GM23338 (cell line): ENCODE measurements at regions not wholly inside any gene's neighbourhood (a gene's known extent, or its start where the extent isn't known, plus 50 kb on each side); places are given as distances from the start of the nearest gene placed in this dataset.

ENCODE experiments used
- ATAC-seq: fragments of 200-7000 bp; cut with Tn5 transposase; 3 replicates; pipeline ENCODE4 v1.9.1; 2020
- DNase-seq: peaks from one replicate; pipeline ENCODE4 v3.0.0-alpha.2; 2015; ENCODE audit warnings: low spot score
- H2AFZ ChIP-seq: fragments of 200-600 bp; sonication (generic); 2 replicates; pipeline ENCODE4 v1.8.0; 2016; ENCODE audit warnings: antibody characterized with exemption, mild to moderate bottlenecking, moderate library complexity
- H3F3A ChIP-seq: fragments of 200-600 bp; sonication (generic); replicated peaks from 2 replicates; pipeline ENCODE4 v1.8.0; 2017; ENCODE audit warnings: antibody characterized with exemption, mixed run types, low read depth
- H3K27ac ChIP-seq: fragments of 200-600 bp; sonication (generic); 2 replicates; pipeline ENCODE4 v1.6.1; 2016; ENCODE audit warnings: low read depth
- H3K27me3 ChIP-seq: fragments of 200-600 bp; sonication (generic); 2 replicates; pipeline ENCODE4 v1.8.0; 2016; ENCODE audit warnings: mild to moderate bottlenecking, mixed run types, moderate library complexity; ENCODE audit not compliant: insufficient read depth
- H3K36me3 ChIP-seq: fragments of 200-600 bp; sonication (generic); 2 replicates; pipeline ENCODE4 v1.8.0; 2016; ENCODE audit warnings: mild to moderate bottlenecking; ENCODE audit not compliant: insufficient read depth
- H3K4me1 ChIP-seq: fragments of 200-600 bp; sonication (generic); 2 replicates; pipeline ENCODE4 v1.8.0; 2016; ENCODE audit warnings: mild to moderate bottlenecking, moderate library complexity; ENCODE audit not compliant: insufficient read depth
- H3K4me2 ChIP-seq: fragments of 200-600 bp; sonication (generic); 2 replicates; pipeline ENCODE4 v1.7.1; 2017; ENCODE audit warnings: mixed run types
- H3K4me3 ChIP-seq: fragments of 200-600 bp; sonication (generic); 2 replicates; pipeline ENCODE4 v1.6.1; 2016; ENCODE audit warnings: mixed run types
- H3K79me2 ChIP-seq: fragments of 200-600 bp; sonication (generic); replicated peaks from 2 replicates; pipeline ENCODE4 v1.8.0; 2017; ENCODE audit warnings: mild to moderate bottlenecking; ENCODE audit not compliant: insufficient read depth
- H3K9me2 ChIP-seq: fragments of 200-600 bp; sonication (generic); 2 replicates; pipeline ENCODE4 v1.8.0; 2017; ENCODE audit not compliant: insufficient read depth
- H4K20me1 ChIP-seq: fragments of 200-600 bp; sonication (generic); replicated peaks from 2 replicates; pipeline ENCODE4 v1.8.0; 2017; ENCODE audit warnings: mild to moderate bottlenecking; ENCODE audit not compliant: insufficient read depth
- H3K27ac Mint-ChIP-seq: 2 replicates; pipeline ENCODE4 v1.8.0; 2020; ENCODE audit warnings: inconsistent platforms, mild to moderate bottlenecking, moderate library complexity, mixed read lengths
- H3K27me3 Mint-ChIP-seq: 3 replicates; pipeline ENCODE4 v1.8.0; 2022; ENCODE audit warnings: low read depth, mild to moderate bottlenecking, moderate library complexity, mixed read lengths, inconsistent platforms; ENCODE audit not compliant: insufficient read depth, poor library complexity
- H3K36me3 Mint-ChIP-seq: 3 replicates; pipeline ENCODE4 v1.8.0; 2021; ENCODE audit warnings: low read depth, mild to moderate bottlenecking, inconsistent platforms, moderate library complexity, mixed read lengths
- H3K4me1 Mint-ChIP-seq: 3 replicates; pipeline ENCODE4 v1.8.0; 2020; ENCODE audit warnings: mild to moderate bottlenecking, inconsistent platforms, mixed read lengths
- H3K4me3 Mint-ChIP-seq: 3 replicates; pipeline ENCODE4 v1.8.0; 2021; ENCODE audit warnings: moderate library complexity, mild to moderate bottlenecking, inconsistent platforms, mixed read lengths
- H3K9me3 Mint-ChIP-seq: 3 replicates; pipeline ENCODE4 v1.8.0; 2020; ENCODE audit warnings: moderate library complexity, mild to moderate bottlenecking, inconsistent platforms, mixed read lengths
- CREB1 ChIP-seq: fragments of 250-450 bp; sonication (Bioruptor Pico); IDR thresholded peaks from 2 replicates; pipeline ENCODE4 v1.5.0; 2020; ENCODE audit warnings: low read depth, mild to moderate bottlenecking, moderate library complexity
- JUNB ChIP-seq: IDR thresholded peaks from one replicate; pipeline ENCODE4 v1.6.1; 2016; ENCODE audit warnings: antibody characterized with exemption; ENCODE audit not compliant: unreplicated experiment
- POLR2AphosphoS5 ChIP-seq: IDR thresholded peaks from 2 replicates; pipeline ENCODE4 v1.6.1; 2016; ENCODE audit warnings: antibody characterized with exemption, low read depth
- ZNF331 ChIP-seq: fragments of 250-450 bp; sonication (Bioruptor Pico); IDR thresholded peaks from 2 replicates; pipeline ENCODE4 v1.5.0; 2020; ENCODE audit warnings: low read depth, mild to moderate bottlenecking, moderate library complexity
- TF ChIP-seq, protein P1 (sequence below): fragments of 250-450 bp; sonication (Bioruptor Pico); IDR thresholded peaks from 2 replicates; pipeline ENCODE4 v1.5.0; 2020; ENCODE audit warnings: mild to moderate bottlenecking, moderate library complexity
- TF ChIP-seq, protein P2 (sequence below), 2 experiments: fragments of 200-600 bp in 1 of 2; sonication (generic) in 1 of 2; conservative IDR thresholded peaks; 2 replicates each; pipeline versions ENCODE4 v1.5.1 to v1.6.1; 2016 to 2017; ENCODE audit warnings: antibody characterized with exemption in 2 of 2, low read depth in 2 of 2, mild to moderate bottlenecking in 2 of 2, moderate library complexity in 1 of 2
- TF ChIP-seq, protein P3 (sequence below): IDR thresholded peaks from 2 replicates; pipeline ENCODE4 v1.6.1; 2016; ENCODE audit warnings: antibody characterized with exemption

DNA sequence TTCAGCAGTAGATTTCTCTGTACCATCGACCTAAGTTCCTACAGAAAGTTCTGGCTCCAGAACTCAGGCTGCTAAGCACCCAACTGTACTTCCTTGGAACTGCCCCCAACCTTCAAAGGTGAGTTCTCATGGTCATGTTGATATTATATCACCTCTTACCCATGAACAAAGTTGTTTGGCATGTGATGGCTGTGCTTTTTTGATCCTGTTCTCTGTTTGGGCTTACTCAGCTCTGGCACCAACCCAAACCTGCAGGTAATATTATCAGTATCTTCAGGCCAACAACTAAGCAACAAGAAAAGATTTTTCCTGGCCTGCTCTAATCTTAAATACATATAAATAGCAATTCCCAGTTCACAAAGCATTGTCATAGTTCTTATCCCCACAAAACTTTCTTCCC, 318.7 kb upstream of the LMCD1 start (continued):
- TF ChIP-seq, protein P1, sequence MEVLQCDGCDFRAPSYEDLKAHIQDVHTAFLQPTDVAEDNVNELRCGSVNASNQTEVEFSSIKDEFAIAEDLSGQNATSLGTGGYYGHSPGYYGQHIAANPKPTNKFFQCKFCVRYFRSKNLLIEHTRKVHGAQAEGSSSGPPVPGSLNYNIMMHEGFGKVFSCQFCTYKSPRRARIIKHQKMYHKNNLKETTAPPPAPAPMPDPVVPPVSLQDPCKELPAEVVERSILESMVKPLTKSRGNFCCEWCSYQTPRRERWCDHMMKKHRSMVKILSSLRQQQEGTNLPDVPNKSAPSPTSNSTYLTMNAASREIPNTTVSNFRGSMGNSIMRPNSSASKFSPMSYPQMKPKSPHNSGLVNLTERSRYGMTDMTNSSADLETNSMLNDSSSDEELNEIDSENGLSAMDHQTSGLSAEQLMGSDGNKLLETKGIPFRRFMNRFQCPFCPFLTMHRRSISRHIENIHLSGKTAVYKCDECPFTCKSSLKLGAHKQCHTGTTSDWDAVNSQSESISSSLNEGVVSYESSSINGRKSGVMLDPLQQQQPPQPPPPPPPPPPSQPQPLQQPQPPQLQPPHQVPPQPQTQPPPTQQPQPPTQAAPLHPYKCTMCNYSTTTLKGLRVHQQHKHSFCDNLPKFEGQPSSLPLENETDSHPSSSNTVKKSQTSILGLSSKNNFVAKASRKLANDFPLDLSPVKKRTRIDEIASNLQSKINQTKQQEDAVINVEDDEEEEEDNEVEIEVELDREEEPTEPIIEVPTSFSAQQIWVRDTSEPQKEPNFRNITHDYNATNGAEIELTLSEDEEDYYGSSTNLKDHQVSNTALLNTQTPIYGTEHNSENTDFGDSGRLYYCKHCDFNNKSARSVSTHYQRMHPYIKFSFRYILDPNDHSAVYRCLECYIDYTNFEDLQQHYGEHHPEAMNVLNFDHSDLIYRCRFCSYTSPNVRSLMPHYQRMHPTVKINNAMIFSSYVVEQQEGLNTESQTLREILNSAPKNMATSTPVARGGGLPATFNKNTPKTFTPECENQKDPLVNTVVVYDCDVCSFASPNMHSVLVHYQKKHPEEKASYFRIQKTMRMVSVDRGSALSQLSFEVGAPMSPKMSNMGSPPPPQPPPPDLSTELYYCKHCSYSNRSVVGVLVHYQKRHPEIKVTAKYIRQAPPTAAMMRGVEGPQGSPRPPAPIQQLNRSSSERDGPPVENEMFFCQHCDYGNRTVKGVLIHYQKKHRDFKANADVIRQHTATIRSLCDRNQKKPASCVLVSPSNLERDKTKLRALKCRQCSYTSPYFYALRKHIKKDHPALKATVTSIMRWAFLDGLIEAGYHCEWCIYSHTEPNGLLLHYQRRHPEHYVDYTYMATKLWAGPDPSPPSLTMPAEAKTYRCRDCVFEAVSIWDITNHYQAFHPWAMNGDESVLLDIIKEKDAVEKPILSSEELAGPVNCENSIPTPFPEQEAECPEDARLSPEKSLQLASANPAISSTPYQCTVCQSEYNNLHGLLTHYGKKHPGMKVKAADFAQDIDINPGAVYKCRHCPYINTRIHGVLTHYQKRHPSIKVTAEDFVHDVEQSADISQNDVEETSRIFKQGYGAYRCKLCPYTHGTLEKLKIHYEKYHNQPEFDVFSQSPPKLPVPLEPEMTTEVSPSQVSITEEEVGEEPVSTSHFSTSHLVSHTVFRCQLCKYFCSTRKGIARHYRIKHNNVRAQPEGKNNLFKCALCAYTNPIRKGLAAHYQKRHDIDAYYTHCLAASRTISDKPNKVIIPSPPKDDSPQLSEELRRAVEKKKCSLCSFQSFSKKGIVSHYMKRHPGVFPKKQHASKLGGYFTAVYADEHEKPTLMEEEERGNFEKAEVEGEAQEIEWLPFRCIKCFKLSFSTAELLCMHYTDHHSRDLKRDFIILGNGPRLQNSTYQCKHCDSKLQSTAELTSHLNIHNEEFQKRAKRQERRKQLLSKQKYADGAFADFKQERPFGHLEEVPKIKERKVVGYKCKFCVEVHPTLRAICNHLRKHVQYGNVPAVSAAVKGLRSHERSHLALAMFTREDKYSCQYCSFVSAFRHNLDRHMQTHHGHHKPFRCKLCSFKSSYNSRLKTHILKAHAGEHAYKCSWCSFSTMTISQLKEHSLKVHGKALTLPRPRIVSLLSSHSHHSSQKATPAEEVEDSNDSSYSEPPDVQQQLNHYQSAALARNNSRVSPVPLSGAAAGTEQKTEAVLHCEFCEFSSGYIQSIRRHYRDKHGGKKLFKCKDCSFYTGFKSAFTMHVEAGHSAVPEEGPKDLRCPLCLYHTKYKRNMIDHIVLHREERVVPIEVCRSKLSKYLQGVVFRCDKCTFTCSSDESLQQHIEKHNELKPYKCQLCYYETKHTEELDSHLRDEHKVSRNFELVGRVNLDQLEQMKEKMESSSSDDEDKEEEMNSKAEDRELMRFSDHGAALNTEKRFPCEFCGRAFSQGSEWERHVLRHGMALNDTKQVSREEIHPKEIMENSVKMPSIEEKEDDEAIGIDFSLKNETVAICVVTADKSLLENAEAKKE (CRISPR knock-in tag) = no peak
- TF ChIP-seq CREB1 = no peak
- TF ChIP-seq, protein P2, sequence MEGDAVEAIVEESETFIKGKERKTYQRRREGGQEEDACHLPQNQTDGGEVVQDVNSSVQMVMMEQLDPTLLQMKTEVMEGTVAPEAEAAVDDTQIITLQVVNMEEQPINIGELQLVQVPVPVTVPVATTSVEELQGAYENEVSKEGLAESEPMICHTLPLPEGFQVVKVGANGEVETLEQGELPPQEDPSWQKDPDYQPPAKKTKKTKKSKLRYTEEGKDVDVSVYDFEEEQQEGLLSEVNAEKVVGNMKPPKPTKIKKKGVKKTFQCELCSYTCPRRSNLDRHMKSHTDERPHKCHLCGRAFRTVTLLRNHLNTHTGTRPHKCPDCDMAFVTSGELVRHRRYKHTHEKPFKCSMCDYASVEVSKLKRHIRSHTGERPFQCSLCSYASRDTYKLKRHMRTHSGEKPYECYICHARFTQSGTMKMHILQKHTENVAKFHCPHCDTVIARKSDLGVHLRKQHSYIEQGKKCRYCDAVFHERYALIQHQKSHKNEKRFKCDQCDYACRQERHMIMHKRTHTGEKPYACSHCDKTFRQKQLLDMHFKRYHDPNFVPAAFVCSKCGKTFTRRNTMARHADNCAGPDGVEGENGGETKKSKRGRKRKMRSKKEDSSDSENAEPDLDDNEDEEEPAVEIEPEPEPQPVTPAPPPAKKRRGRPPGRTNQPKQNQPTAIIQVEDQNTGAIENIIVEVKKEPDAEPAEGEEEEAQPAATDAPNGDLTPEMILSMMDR (conservative IDR thresholded peaks at IDR 0.05; ENCODE audit: low read depth in 2 of 2) = no peak

DNA sequence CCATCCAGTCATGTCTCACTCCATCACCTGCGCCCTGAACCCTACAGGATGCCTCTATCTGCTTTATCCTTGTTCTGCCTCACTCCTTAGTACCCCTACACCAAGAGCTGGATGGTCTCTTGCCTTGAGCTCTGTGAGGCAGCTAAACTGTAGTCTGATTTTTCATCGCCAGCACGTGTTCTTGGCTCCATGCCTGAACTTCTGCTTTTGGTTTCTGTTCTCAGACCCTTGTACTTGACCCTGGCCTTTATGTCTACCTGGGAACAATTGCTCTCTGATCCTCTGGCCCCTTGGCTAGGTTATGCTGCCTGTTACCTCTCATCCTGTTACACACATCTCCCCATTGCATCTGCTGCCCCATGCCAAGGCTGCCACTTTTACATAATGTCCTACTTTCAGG, 318.0 kb upstream of the LMCD1 start:
- H3K9me3 Mint-ChIP-seq = no peaks in the 10 kb centered on the region
- peaks cover 13% of the 10 kb centered on the region for H3K27me3 Mint-ChIP-seq
- H3K4me1 ChIP-seq = peaks cover 8% of the 10 kb centered on the region
- no peak for ATAC-seq
- H3K36me3 ChIP-seq = no peaks in the 10 kb centered on the region
- H3K4me1 Mint-ChIP-seq = peaks cover 27% of the 10 kb centered on the region
- H2AFZ ChIP-seq = no peak overlapping the region
- H3K27ac Mint-ChIP-seq = no peak overlapping the region
- no peak overlapping the region for H3K4me3 ChIP-seq
- no peaks in the 10 kb centered on the region for H3K27me3 ChIP-seq
- H3K4me3 Mint-ChIP-seq = no peak overlapping the region
- H3K9me2 ChIP-seq = 0 out of 2 replicates have a peak, but pooled peaks cover 9% of the 10 kb centered on the region
- no peak overlapping the region for H3K4me2 ChIP-seq
- H3K27ac ChIP-seq = no peak overlapping the region
- no peak for DNase-seq
- no peaks in the 10 kb centered on the region for H3F3A ChIP-seq
- H3K79me2 ChIP-seq = no peaks in the 10 kb centered on the region
- peaks cover 3% of the 10 kb centered on the region; the same call in 1 of the 3 replicates for H3K36me3 Mint-ChIP-seq
- no peaks in the 10 kb centered on the region for H4K20me1 ChIP-seq
- TF ChIP-seq POLR2AphosphoS5 (no peak), ZNF331 (CRISPR knock-in tag) (no peak), JUNB (no peak)
- TF ChIP-seq, protein P2 (conservative IDR thresholded peaks at IDR 0.05; ENCODE audit: low read depth in 2 of 2) = no peak
- TF ChIP-seq, protein P3, sequence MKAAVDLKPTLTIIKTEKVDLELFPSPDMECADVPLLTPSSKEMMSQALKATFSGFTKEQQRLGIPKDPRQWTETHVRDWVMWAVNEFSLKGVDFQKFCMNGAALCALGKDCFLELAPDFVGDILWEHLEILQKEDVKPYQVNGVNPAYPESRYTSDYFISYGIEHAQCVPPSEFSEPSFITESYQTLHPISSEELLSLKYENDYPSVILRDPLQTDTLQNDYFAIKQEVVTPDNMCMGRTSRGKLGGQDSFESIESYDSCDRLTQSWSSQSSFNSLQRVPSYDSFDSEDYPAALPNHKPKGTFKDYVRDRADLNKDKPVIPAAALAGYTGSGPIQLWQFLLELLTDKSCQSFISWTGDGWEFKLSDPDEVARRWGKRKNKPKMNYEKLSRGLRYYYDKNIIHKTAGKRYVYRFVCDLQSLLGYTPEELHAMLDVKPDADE = no peak
